GM21447 (cell line): ENCODE measurements at regions not wholly inside any gene's neighbourhood (a gene's known extent, or its start where the extent isn't known, plus 50 kb on each side); places are given as distances from the start of the nearest gene placed in this dataset.

Source experiments
- ATAC-seq: cut with Tn5 transposase; IDR thresholded peaks from one replicate; pipeline ENCODE4 v1.9.1; 2021; ENCODE audit not compliant: unreplicated experiment

DNA sequence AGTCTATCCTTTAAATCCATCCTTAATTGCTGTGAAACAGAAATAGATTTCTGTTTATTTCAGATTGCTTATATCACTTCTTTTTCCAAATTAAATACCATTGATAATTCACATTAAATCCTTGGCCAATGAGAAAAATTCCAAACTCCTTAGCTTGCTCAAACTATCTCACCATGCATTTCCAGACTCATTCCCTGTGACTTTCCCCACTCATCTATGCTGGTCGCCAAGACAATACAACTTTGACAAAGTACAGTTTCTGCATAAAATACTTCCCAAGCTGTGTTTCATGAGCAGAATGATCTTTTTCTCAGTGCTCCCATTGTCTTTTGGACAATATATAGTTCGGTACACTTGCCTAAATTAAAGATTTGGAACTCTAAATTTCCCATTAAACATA lies 575.6 kb downstream of the CPS1 start:
- no peak for ATAC-seq

DNA sequence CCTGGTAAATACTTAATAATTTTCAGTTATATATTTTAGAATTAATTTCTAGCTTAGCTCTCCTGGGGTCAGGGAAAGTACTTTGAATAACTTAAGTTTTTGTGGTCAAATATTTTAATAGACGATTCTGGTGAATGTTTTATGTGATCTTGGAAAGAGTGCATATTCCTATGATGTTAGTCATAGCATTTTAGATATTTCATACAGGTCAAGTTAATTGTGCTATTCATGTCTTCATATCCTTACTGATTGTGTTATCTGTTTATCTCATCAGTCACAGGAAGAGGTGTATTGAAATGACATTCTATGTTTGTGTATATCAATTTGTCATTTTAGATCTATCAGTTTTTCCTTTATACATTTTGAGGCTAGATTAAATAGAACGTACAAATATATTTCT lies 576.2 kb downstream of the CPS1 start:
- ATAC-seq, result no peak

DNA sequence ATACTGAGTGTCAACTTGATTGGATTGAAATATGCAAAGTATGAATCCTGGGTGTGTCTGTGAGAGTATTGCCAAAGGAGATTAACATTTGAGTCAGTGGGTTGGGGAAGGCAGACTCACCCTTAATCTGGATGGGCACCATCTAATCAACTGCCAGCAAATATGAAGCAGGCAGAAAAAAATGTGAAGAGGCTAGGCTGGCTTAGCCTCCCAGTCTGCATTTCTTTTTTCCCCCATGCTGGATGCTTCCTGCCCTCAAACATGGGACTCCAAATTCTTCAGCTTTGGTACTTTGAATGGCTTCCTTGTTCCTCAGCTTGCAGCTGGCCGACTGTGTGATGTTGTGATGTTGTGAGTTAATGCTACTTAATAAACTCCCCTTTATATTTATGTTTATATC lies 577.4 kb downstream of the CPS1 start:
- no peak for ATAC-seq

DNA sequence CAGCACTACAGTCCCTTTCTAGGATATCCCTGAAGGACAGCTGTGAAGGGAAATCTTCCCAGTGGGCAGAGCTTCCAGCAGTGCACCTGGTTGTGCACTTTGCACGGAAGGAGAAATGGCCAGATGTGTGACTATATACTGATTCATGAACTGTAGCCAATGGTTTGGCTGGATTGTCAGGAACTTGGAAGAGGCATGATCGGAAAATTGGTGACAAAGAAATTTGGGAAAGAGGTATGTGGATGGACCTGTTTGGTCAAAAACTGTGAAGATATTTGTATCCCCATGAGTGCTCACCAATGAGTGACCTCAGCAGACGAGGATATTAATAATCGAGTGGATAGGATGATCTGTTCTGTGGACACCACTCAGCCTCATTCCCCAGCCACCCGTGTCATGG lies 582.2 kb downstream of the CPS1 start:
- ATAC-seq, result no peak

DNA sequence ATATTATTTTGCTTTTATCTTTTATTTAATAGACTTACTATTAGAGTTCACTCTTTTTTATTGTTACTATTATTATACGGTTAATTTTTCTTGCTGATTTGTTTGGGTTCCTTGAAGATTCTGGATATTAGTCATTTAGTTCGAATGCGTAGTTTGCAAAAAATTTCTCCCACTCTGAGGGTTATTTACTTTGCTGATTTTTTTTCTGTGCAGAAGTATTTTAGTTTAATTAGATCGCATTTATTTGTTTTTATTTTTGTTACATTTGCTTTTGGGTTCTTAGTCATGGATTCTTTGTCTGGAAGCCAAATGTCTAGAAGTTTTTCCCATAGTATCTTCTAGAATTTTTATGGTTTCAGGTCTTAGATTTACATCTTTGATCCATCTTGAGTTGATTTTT lies 585.2 kb downstream of the CPS1 start:
- ATAC-seq, result no peak

DNA sequence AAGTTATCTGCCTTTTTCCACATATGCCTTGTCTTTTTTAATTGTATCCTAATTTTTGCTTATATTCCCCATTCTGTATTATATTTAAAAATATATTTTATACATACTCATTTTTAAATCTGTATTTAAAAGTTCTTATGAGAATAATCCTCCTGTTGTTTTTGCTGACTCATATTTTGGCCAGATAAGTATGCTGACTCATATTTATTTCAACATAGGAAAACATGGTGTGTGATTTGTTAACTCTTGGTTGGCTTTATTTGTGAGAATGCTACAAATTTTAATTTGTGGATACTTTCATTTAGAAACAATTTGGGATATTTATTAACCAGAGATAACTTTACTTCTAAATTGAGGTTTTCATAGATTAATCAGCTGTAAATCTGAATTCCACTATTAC lies 587.7 kb downstream of the CPS1 start:
- ATAC-seq, result no peak

DNA sequence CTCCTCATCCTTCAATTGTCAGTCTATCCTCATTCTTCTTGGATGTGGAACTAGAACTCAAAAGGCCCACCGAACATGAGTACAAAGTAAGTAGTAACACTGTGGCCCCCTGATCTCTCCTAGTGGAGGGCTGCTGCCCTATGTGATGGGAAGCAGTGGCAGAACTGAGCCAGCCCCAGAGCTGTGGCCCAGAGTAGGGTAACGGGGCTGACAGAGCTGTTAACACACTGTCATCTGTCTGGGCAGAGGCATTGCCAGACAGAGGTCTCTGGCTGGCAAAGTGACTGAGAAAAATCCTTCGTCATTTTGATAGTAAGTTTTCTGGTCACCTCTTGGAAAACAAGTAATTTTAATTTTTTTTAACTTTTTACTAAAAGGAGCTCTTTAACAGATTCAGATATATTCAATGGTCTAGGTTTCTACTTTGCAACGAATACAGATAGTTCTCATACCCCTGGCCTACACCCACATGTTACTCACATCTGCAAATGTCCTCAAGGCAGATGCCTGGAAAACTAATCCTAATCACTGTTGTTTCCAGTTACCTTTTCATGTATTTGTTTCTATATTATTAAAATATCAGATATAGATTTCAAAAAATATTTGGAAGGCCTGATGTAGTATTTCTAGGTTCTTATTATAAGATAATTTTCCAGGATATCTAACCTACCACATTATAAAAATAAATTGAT lies 588.7 kb downstream of the CPS1 start:
- ATAC-seq, result no peak

DNA sequence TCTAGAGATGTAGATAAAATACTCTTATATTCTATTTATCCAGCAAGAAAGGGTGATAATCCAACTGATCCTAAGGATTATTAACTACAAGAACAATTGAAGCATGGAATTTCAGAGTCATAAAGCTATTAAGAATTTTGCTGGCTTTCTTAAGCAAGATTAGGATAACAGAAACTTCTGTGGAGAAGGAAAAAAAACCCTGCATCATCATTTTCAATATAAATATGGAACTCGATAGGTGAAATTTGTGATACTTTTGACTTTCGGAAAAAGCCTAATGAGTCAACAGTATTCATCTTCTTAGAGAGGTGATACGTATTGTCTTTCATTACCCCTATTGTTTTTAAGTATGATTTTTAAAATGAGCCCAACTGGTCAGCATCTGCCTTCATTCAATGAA lies 593.3 kb downstream of the CPS1 start:
- no peak for ATAC-seq

DNA sequence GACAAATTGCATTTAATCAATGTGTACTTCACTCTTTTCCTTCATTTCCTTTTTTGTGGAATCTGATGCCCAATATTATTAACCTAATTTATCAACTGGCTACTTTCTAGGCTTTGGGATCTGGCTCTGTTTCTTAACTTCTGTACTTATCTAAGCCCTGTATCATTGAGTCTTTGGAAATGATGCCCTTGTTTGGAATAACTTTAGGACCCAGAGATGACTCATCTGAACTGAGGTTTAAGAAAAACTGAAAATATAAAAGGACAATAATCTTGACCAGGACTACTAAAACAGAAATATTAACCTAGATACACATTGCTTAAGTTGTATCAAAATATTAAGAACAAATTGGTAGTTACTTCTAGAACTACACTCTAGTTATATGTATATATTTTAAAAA lies 600.8 kb downstream of the CPS1 start:
- no peak for ATAC-seq

DNA sequence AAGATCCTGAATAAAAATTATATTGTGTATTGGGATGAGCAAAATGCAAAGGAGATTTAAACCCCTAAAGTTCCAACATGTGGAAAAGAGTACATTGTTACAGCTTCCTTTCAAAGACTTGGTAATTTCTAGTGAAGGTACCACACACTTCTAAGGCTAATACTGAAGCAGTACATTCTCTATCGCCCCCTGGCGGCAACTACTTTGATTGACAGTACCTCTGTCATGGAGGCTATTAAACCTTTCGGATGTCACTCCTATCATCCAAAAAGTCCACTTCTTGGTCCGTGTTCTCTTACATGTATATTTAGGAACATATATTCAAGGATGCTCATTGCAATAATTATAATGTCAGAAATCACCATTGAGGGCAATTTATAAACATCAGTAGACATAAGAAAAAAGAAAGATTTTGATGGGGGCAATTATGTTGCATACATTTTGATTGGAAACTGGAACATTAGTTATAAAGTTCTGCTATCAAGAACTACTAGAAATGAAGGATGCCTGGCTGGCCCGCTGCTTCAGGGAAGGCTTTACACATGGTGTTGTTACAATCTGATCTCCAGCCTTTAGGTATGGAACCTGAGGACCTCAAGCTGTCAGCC lies 601.6 kb downstream of the CPS1 start:
- peak; percentile 100 for ATAC-seq

DNA sequence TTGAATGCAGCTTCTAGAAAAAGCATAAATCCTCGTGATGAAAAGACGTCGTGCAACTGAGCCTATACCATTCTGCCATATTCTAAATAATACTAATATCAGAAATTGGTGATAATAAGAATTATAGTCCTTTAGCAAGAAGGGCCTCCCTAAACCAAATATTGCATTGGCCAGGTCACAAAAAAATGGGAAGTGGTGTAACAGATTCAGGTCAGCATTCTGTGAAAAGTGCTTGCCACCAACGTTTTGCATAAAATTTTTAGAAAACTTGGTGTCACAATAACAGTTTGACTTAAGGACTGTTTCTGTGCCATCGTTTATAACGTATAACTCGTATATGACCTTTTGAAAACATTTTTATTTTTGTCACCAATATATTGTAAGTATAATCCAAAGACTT lies 603.6 kb downstream of the CPS1 start:
- no peak for ATAC-seq

DNA sequence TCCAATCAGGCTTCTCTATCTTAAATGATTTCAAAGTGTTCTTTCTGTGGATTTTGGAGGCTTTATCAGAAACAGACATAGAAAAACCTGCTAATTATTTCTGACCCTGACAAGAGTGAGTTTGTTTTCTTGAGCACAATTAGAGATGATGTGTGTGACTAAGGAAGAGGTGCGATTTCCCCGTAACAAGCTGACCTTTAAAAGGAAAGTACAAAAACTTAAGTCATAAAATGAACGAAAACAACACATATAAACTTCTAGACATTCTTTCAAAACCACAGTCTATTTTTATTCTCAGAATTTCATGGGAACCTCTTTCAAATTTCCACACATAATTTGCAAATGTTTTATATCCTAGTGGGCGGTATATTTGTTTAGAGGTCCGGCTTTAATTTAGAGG lies 604.8 kb downstream of the CPS1 start:
- no peak for ATAC-seq

DNA sequence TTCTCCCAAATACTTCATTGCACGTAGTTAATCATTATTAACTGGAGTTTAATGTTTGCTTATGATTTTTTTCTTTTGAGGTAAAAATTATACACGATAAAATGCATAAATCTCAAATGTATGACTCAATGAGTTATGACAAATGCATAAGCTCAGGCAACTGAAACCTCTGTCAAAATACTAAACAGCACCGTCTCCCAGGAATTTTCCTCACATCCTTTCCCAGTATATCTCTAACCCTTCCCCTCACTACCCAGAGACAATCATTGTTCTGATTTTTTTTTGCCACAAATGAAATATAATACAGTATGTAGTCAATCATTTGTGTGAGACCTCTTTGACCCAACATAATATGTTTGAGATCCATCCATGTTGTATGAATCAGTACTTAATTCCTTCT lies 606.5 kb downstream of the CPS1 start:
- ATAC-seq, result no peak

DNA sequence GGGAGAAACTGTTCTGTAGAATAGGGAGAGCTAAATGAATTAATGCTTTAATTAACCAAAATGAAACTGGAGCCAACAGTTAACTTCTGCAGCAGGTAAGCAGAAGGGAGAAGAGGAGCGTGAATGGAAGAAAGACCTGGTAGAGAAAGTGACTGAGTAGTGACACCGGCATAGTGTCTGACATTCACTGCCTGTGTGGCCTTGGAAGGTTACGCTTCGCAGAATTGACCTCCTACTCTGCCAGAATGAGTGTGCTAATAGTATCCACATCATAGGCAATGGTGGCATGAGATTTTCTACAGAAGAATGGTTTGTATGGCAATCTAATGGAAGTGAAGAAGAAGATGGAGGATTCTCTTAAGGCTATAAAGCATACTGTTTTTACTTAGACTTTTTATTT lies 614.4 kb downstream of the CPS1 start:
- ATAC-seq, result no peak

DNA sequence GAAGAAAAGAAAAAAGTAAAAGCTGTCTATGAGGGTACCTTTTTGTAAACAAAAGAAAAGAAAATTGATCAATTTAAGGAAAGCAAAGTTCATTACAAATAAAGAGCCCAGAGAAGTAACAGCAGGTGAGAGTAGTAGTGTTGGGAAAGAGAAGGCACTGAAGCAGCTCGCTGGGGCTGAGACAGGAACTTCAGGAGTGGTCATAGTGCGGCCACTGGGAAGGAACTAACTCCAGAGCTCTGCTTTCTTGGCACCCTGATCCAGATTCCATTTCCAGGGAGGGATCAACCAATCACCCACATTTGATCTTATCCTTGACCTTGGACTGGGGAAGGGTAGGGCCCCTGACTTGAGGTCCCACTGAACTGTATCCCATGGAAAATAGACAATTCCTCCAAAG lies 617.6 kb downstream of the CPS1 start:
- ATAC-seq, result no peak

DNA sequence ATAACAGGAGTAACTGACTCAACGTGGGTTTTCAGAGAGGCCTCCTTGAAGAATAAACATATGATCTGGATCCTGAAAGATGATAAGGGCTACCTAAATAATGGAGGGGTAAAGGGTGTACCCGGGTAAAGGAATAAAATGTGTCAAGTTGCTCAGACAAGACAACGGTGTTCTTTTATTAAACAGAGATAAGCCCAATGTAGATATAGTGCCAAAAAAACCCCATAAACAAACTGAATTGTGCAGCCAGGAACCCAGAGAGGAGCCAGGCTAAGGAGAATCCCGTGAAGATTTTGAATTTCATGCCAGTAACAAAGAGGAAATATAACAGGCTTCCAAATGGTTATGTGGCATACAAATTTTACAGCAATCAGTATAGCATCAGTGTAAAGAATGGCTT lies 618.2 kb downstream of the CPS1 start:
- ATAC-seq, result no peak

DNA sequence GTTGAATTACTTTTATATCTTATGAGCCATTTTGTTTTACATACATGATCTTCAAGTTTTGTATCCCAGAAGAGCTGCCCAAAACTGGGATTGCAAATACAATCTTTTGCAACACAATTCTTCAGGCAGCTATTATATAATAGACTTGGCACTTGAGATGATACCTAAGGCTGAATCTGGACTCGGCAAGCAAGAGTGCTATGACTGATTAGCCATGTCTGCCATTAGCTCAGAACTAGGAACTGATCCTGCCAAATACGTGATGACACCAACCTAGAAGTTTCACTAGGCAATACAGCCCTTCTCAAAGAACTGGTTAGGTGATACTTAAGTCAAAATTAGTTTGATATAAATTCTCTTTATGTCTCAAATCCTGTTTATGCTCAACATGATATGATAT lies 619.6 kb downstream of the CPS1 start:
- no peak for ATAC-seq

DNA sequence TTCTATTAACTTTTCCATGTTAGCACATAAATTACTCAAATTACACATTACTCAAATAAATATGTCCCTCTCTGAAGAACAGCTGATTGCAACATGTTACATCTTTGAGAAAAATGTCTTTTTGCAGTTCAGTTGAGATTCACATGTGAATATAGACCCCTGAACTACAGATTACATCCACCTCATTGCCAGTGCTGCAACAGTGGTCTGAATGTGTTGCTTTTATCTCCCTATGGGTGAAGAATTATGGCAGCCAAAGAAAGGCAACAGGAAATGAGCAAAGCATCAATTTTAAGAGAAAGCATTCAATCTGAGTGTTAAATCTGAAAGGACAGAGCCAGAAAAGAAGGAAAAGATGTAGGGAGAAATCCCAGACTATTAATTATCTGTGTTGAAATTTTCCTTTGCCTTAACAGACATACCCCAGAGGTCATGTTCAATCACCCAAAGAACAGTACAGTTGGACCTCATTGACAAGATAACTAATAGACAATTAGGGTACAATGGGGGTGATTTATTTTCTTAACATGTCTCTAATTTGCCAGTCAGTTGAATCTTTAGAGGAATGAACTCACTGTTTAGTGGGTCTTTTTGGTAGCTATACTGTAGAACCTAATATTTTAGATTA lies 620.2 kb downstream of the CPS1 start:
- no peak for ATAC-seq

DNA sequence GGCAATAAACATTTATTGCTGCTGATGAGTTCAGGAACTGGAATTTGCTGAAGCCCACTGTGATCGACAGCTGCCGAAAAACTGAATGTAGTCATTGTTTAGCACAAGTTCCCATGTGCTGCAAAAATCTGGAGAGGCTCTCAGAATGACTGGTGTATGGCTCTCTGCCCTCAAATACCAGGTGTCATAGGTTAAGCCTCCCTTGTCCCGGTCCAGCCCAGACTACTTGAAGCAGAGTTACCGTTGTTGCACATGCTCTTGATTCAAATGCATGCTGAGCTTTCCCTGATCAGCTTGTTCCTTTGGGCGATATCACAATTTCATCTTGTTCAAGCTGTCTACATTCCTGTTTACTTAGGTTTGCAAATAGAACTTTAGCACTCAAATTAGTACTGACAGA lies 625.2 kb downstream of the CPS1 start:
- no peak for ATAC-seq

DNA sequence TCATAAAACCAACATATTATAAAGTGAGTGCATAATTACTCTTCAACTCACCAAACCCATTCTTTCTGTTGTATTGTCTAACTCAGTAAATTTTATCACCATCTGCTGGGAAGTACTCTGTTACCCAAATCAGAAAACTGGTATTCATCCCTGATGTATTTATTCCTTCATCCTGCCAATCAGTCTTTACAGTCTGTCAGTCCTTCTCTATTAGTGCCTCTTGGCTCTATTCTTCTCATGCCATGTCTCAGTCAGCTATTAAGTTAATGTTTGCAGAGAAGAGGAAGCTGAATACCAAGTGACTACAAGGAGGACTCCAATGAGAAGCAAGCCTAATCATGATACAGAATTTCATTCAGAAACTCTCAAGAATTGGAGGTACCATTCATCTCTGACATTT lies 631.2 kb downstream of the CPS1 start:
- no peak for ATAC-seq

DNA sequence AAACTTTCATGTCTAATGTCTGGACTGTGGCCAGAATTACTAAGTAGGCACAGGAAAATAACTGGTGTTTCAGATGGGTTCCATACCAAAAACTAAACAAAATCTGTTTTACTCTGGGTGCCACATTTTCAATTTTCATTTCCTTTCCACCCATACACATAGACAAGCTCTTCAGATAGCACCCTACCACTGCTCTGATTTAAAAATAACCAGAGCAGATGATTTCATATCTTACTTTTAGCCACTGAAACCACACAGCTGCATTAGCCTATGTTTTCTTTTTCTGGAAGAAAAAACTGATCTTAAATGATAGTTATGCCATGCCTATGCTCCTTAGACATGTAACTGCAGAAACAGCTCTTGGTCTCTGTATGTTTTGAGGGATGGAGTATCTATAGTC lies 647.6 kb downstream of the CPS1 start:
- no peak for ATAC-seq

DNA sequence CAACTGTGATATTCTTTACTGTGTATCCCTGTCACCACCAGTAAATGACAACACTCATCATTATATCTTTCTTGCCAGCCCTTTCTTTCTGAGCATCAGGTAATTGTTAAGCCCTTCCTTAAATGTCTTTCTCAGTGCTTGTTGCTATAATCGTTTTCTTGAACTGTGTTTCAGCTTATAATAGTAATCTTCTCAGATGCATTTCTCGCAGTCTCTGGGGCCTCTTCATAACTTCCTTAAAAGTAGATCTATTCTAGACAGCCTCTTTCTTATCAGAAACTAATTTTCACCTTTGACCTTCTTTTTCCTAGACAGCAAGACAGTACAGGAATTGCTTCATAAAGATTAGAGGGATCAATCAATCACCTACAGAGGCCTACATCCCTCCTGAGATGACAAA lies 648.1 kb downstream of the CPS1 start:
- ATAC-seq, result no peak

DNA sequence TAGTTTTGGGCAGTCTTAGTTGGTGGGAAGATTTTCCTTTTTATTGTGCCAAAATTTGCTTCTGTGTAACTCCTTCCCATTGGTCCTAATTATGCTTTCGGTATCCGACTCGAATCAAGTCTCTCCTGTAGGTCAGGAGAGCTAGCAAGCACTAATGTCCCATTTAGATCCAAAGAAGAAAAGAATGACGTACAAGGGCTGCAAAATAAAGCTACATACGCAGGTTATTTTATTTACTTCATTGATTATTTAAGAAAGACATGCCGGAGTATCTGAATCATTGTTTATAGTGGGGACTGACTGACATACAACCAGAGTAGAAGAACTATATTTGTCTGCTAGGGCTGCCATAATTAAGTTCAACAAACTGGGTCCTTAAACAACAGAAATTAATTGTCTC lies 648.5 kb downstream of the CPS1 start:
- no peak for ATAC-seq
